ENCODE measurements at regions not wholly inside any gene's neighbourhood (a gene's known extent, or its start where the extent isn't known, plus 50 kb on each side); places are given as distances from the start of the nearest gene placed in this dataset.
"Not testable (repeated sequence)": the region's sequence is repeated elsewhere in the genome, so short reads cannot be mapped to it uniquely, and the experiment has no call there.

- Histone ChIP-seq H3K27me3 (ENCODE audit: control insufficient read depth, insufficient read depth, low read length) (no peaks in the 10 kb centered on the region), H3K4me1 (ENCODE audit: control insufficient read depth in 2 of 3, insufficient read depth in 2 of 3, low read depth in 1 of 3, low read length in 3 of 3) (no peaks in the 10 kb centered on the region), H3K27ac (ENCODE audit: low read depth in 2 of 2, low read length in 2 of 2) (no peak overlapping the region), H3K36me3 (ENCODE audit: control insufficient read depth in 2 of 3, insufficient read depth in 3 of 3, low read length in 3 of 3) (no peaks in the 10 kb centered on the region), H3K4me3 (ENCODE audit: low read length in 3 of 3) (no peak overlapping the region), H3K9ac (ENCODE audit: low read length in 3 of 3) (no peak overlapping the region), H3K9me3 (ENCODE audit: control insufficient read depth in 2 of 3, insufficient read depth in 1 of 3, low read length in 3 of 3) (no peaks in the 10 kb centered on the region)
- FAIRE-seq (no peak), DNase-seq (no peak)
- TF ChIP-seq CTCF (IDR thresholded peaks at IDR 0.05; ENCODE audit: borderline replicate concordance, extremely low read depth, insufficient read depth), result no peak
- intact Hi-C loops (cut with DNase I), result no loop called here
Measured at GRCh38 chr5:101535626-101536025, 632.5 kb upstream of the ST8SIA4 start.

GRCh38 chr5:101534491-101535110 lies 631.5 kb upstream of the ST8SIA4 start:
- Histone ChIP-seq H3K4me1 (ENCODE audit: control insufficient read depth in 2 of 3, insufficient read depth in 2 of 3, low read depth in 1 of 3, low read length in 3 of 3) (no peaks in the 10 kb centered on the region), H3K36me3 (ENCODE audit: control insufficient read depth in 2 of 3, insufficient read depth in 3 of 3, low read length in 3 of 3) (no peaks in the 10 kb centered on the region), H3K4me3 (ENCODE audit: low read length in 3 of 3) (no peak overlapping the region), H3K9ac (ENCODE audit: low read length in 3 of 3) (no peak overlapping the region), H3K9me3 (ENCODE audit: control insufficient read depth in 2 of 3, insufficient read depth in 1 of 3, low read length in 3 of 3) (no peaks in the 10 kb centered on the region), H3K27ac (ENCODE audit: low read depth in 2 of 2, low read length in 2 of 2) (no peak overlapping the region), H3K27me3 (ENCODE audit: control insufficient read depth, insufficient read depth, low read length) (no peaks in the 10 kb centered on the region)
- TF ChIP-seq CTCF (IDR thresholded peaks at IDR 0.05; ENCODE audit: borderline replicate concordance, extremely low read depth, insufficient read depth), result no peak
- FAIRE-seq (no peak), DNase-seq (no peak)
- intact Hi-C loops (cut with DNase I), result no loop called here

- DNase-seq, result no peak
- Histone ChIP-seq H3K9ac (ENCODE audit: low read length in 3 of 3) (no peak overlapping the region), H3K4me3 (ENCODE audit: low read length in 3 of 3) (no peak overlapping the region), H3K27me3 (ENCODE audit: control insufficient read depth, insufficient read depth, low read length) (no peaks in the 10 kb centered on the region), H3K9me3 (ENCODE audit: control insufficient read depth in 2 of 3, insufficient read depth in 1 of 3, low read length in 3 of 3) (no peaks in the 10 kb centered on the region), H3K36me3 (ENCODE audit: control insufficient read depth in 2 of 3, insufficient read depth in 3 of 3, low read length in 3 of 3) (no peaks in the 10 kb centered on the region), H3K27ac (ENCODE audit: low read depth in 2 of 2, low read length in 2 of 2) (no peak overlapping the region), H3K4me1 (ENCODE audit: control insufficient read depth in 2 of 3, insufficient read depth in 2 of 3, low read depth in 1 of 3, low read length in 3 of 3) (no peaks in the 10 kb centered on the region)
- no peak for FAIRE-seq
- no peak for TF ChIP-seq CTCF (IDR thresholded peaks at IDR 0.05; ENCODE audit: borderline replicate concordance, extremely low read depth, insufficient read depth)
- intact Hi-C loops (cut with DNase I), result no loop called here
Measured at GRCh38 chr5:101532430-101532829, 629.3 kb upstream of the ST8SIA4 start.

GRCh38 chr5:101531026-101531425 lies 627.9 kb upstream of the ST8SIA4 start:
- Histone ChIP-seq H3K36me3 (ENCODE audit: control insufficient read depth in 2 of 3, insufficient read depth in 3 of 3, low read length in 3 of 3) (no peaks in the 10 kb centered on the region), H3K9me3 (ENCODE audit: control insufficient read depth in 2 of 3, insufficient read depth in 1 of 3, low read length in 3 of 3) (no peaks in the 10 kb centered on the region), H3K27ac (ENCODE audit: low read depth in 2 of 2, low read length in 2 of 2) (no peak overlapping the region), H3K4me1 (ENCODE audit: control insufficient read depth in 2 of 3, insufficient read depth in 2 of 3, low read depth in 1 of 3, low read length in 3 of 3) (no peaks in the 10 kb centered on the region), H3K4me3 (ENCODE audit: low read length in 3 of 3) (no peak overlapping the region), H3K9ac (ENCODE audit: low read length in 3 of 3) (no peak overlapping the region), H3K27me3 (ENCODE audit: control insufficient read depth, insufficient read depth, low read length) (no peaks in the 10 kb centered on the region)
- no peak for TF ChIP-seq CTCF (IDR thresholded peaks at IDR 0.05; ENCODE audit: borderline replicate concordance, extremely low read depth, insufficient read depth)
- intact Hi-C loops (cut with DNase I), result no loop called here
- FAIRE-seq, result no peak
- DNase-seq, result no peak

GRCh38 chr5:101529094-101529493 lies 626.0 kb upstream of the ST8SIA4 start:
- FAIRE-seq; H3K4me3 ChIP-seq (ENCODE audit: low read length in 3 of 3); H3K4me1 ChIP-seq (ENCODE audit: control insufficient read depth in 2 of 3, insufficient read depth in 2 of 3, low read depth in 1 of 3, low read length in 3 of 3); H3K9me3 ChIP-seq (ENCODE audit: control insufficient read depth in 2 of 3, insufficient read depth in 1 of 3, low read length in 3 of 3); H3K27ac ChIP-seq (ENCODE audit: low read depth in 2 of 2, low read length in 2 of 2); H3K9ac ChIP-seq (ENCODE audit: low read length in 3 of 3); H3K27me3 ChIP-seq (ENCODE audit: control insufficient read depth, insufficient read depth, low read length); intact Hi-C loops (cut with DNase I); H3K36me3 ChIP-seq (ENCODE audit: control insufficient read depth in 2 of 3, insufficient read depth in 3 of 3, low read length in 3 of 3); DNase-seq: not testable (repeated sequence)
